B cell (primary cell): ENCODE measurements at regions not wholly inside any gene's neighbourhood (a gene's known extent, or its start where the extent isn't known, plus 50 kb on each side); places are given as distances from the start of the nearest gene placed in this dataset.

Source experiments
- ATAC-seq: fragments of 200-7000 bp; cut with Tn5 transposase; one replicate; pipeline ENCODE4 v1.10.0; 2021; ENCODE audit warnings: low read depth, mild to moderate bottlenecking, moderate number of reproducible peaks, moderate library complexity
- CTCF ChIA-PET: fragments of 350-600 bp; sonication (Branson Sonifier 250); formaldehyde crosslinking; loops from one replicate; lab custom pipeline; 2021; ENCODE audit warnings: antibody characterized with exemption, inconsistent platforms; lab: Charles Lee
- POLR2A ChIA-PET: fragments of 350-600 bp; sonication (Branson Sonifier 250); formaldehyde crosslinking; loops from one replicate; lab custom pipeline; 2021; ENCODE audit warnings: antibody characterized with exemption; lab: Charles Lee
- DNase-seq: peaks from one replicate; pipeline ENCODE4 v3.0.0; 2013
- H2AFZ ChIP-seq: 2 replicates; pipeline ENCODE4 v1.6.1; 2012; ENCODE audit warnings: mild to moderate bottlenecking, low read depth, low read length; ENCODE audit not compliant: insufficient read depth, poor library complexity, severe bottlenecking
- H3K27ac ChIP-seq, 2 donors: 1 replicate in 1 of 2; 2 replicates in 1 of 2; pipeline ENCODE4 v1.5.1; 2012 to 2013; ENCODE audit warnings: low read length in 2 of 2, mild to moderate bottlenecking in 2 of 2, moderate library complexity in 1 of 2
- H3K27me3 ChIP-seq, 4 experiments: fragments of 200-600 bp in 1 of 4; sonication (generic) in 1 of 4; replicated peaks in 1 of 4; 1 replicate in 2 of 4; 2 replicates in 2 of 4; pipeline versions ENCODE4 v1.6.1 to v1.7.0; 2013 to 2016; ENCODE audit warnings: low read length in 3 of 4, mild to moderate bottlenecking in 2 of 4, mixed read lengths in 1 of 4, moderate library complexity in 1 of 4; ENCODE audit not compliant: insufficient read depth in 4 of 4, control insufficient read depth in 3 of 4; ENCODE audit errors: control extremely low read depth in 1 of 4
- H3K36me3 ChIP-seq, 2 experiments: replicated peaks in 1 of 2; 1 replicate in 1 of 2; 2 replicates in 1 of 2; pipeline versions ENCODE4 v1.6.1 to v1.7.1; 2013; ENCODE audit warnings: low read length in 1 of 2; ENCODE audit not compliant: insufficient read depth in 2 of 2, control insufficient read depth in 1 of 2; ENCODE audit errors: control extremely low read depth in 1 of 2, extremely low read depth in 1 of 2
- H3K4me1 ChIP-seq, 2 donors: fragments of 200-600 bp in 1 of 2; sonication (generic) in 1 of 2; 1 replicate in 1 of 2; 2 replicates in 1 of 2; pipeline versions ENCODE4 v1.5.1 to v1.6.1; 2013 to 2017; ENCODE audit warnings: low read length in 2 of 2; ENCODE audit not compliant: control insufficient read depth in 2 of 2, insufficient read depth in 2 of 2
- H3K4me2 ChIP-seq: replicated peaks from 2 replicates; pipeline ENCODE3; 2012; ENCODE audit warnings: mild to moderate bottlenecking, low read depth, low read length; ENCODE audit not compliant: poor library complexity, severe bottlenecking
- H3K4me3 ChIP-seq, 5 experiments: fragments of 200-600 bp in 1 of 5; sonication (generic) in 1 of 5; 1 replicate in 3 of 5; 2 replicates in 2 of 5; pipeline versions ENCODE4 v1.5.1 to v1.7.0; 2011 to 2016; ENCODE audit warnings: low read length in 4 of 5, mild to moderate bottlenecking in 4 of 5, low read depth in 2 of 5, control low read depth in 1 of 5, moderate library complexity in 1 of 5; ENCODE audit not compliant: insufficient read depth in 1 of 5; ENCODE audit errors: control extremely low read depth in 1 of 5, extremely low read depth in 1 of 5
- H3K79me2 ChIP-seq: fragments of 200-600 bp; sonication (generic); one replicate; pipeline ENCODE4 v1.6.0; 2016; ENCODE audit warnings: low read length; ENCODE audit not compliant: control insufficient read depth, insufficient read depth
- H3K9ac ChIP-seq: fragments of 200-600 bp; sonication (generic); 2 replicates; pipeline ENCODE4 v1.6.1; 2017; ENCODE audit warnings: mild to moderate bottlenecking, low read length, moderate library complexity
- H3K9me3 ChIP-seq, 3 donors: one replicate each; pipeline versions ENCODE4 v1.6.1 to v1.7.1; 2013; ENCODE audit warnings: low read length in 2 of 3; ENCODE audit not compliant: control insufficient read depth in 2 of 3, insufficient read depth in 1 of 3; ENCODE audit errors: control extremely low read depth in 1 of 3
- H4K20me1 ChIP-seq: 2 replicates; pipeline ENCODE4 v1.6.0; 2012; ENCODE audit warnings: mild to moderate bottlenecking, low read length; ENCODE audit not compliant: insufficient read depth, control insufficient read depth, poor library complexity, severe bottlenecking
- H3K27ac Mint-ChIP-seq: one replicate; pipeline ENCODE4 v1.8.0; 2021; ENCODE audit warnings: mixed read lengths
- H3K27me3 Mint-ChIP-seq: one replicate; pipeline ENCODE4 v1.8.0; 2021; ENCODE audit warnings: mixed read lengths
- H3K4me1 Mint-ChIP-seq: one replicate; pipeline ENCODE4 v1.8.0; 2021; ENCODE audit warnings: mixed read lengths
- H3K4me3 Mint-ChIP-seq: one replicate; pipeline ENCODE4 v1.8.0; 2021; ENCODE audit warnings: mixed read lengths
- H3K9me3 Mint-ChIP-seq: one replicate; pipeline ENCODE4 v1.8.0; 2022; ENCODE audit warnings: mixed read lengths; ENCODE audit not compliant: insufficient read depth
- EZH2 ChIP-seq: IDR thresholded peaks from 2 replicates; pipeline ENCODE4 v1.6.1; 2012; ENCODE audit warnings: borderline replicate concordance, low read depth, mild to moderate bottlenecking, moderate library complexity, low read length; ENCODE audit not compliant: insufficient read depth, poor library complexity, severe bottlenecking
- WGBS: methylation state at CpG from one replicate; pipeline ENCODE4 v1.1.5; 2013; ENCODE audit warnings: missing lambda C conversion rate; ENCODE audit not compliant: insufficient coverage; 5-methylcytosine and 5-hydroxymethylcytosine counted together
- intact Hi-C: fragments of 100-400 bp; cut with micrococcal nuclease; formaldehyde crosslinking; loops from one replicate; pipeline ENCODE4 v1.10.0; 2022
- TF ChIP-seq, protein P1 (sequence below): fragments of 200-600 bp; IDR thresholded peaks from one replicate; pipeline ENCODE4 v1.8.0; 2022; ENCODE audit warnings: antibody characterized with exemption, mild to moderate bottlenecking

DNA sequence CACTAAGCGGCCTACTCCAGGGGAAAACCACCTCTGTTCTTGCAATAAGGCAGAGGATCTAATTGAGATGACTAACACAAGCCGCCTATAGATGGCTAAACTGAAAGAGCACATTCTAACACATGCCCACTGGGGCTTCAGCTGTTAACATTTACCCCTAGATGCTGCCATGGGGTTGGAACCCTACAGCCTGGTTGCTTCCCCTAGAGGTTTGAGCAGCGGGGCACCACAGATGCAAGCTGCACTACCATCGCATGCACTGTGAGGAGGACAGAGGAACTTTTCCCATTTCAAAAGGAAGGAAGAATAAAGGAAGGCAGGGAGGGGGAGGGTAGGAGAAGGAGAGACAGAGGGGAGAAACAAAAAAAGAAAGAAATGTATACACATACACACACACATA, 465.8 kb upstream of the PCDH15 start:
- H3K36me3 ChIP-seq: no peaks in the 10 kb centered on the region
- POLR2A ChIA-PET: no interaction called here
- H3K4me2 ChIP-seq: no peak overlapping the region
- no peak overlapping the region for H3K4me3 ChIP-seq
- H3K79me2 ChIP-seq: no peaks in the 10 kb centered on the region
- no peak overlapping the region for H3K9ac ChIP-seq
- Mint-ChIP-seq H3K27ac (no peak overlapping the region), H3K4me1 (no peaks in the 10 kb centered on the region), H3K4me3 (no peak overlapping the region), H3K27me3 (no peaks in the 10 kb centered on the region), H3K9me3 (no peaks in the 10 kb centered on the region)
- CTCF ChIA-PET: no interaction called here
- H3K27me3 ChIP-seq: no peaks in the 10 kb centered on the region
- H3K4me1 ChIP-seq: no peaks in the 10 kb centered on the region
- no peaks in the 10 kb centered on the region for H4K20me1 ChIP-seq
- 100% methylated on average over 2 of the region's 4 CpGs for WGBS
- H3K27ac ChIP-seq: no peak overlapping the region
- ATAC-seq (no peak), DNase-seq (no peak)
- H3K9me3 ChIP-seq: peaks cover 0 to 7% (median 0%) of the 10 kb centered on the region in 3 donors
- no peak for TF ChIP-seq EZH2
- no peak overlapping the region for H2AFZ ChIP-seq
- intact Hi-C loops: no loop called here

DNA sequence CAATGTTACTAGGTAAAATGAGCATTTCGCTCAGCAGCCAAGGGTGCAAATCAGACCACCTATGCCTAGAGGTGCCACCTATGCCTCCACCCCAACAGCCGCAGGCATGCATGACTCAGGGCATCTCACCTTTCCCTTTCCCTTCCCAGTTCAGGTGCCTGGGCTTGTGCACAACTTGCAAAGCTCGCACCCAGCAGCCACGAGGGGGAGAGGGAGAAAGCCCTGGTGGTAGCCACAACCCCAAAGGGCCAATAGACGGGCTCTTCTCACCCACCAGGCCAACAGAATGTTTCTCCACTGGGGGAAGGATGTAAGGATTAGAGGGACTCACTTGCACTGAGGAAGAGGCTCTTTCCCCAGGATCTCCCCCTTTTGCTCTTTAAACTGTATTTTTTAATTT, 462.3 kb upstream of the PCDH15 start:
- Histone ChIP-seq H3K36me3 (no peaks in the 10 kb centered on the region), H3K79me2 (no peaks in the 10 kb centered on the region), H3K9me3 (peaks cover 0 to 7% (median 0%) of the 10 kb centered on the region in 3 donors), H4K20me1 (no peaks in the 10 kb centered on the region), H3K27me3 (no peaks in the 10 kb centered on the region), H3K4me1 (no peaks in the 10 kb centered on the region), H3K4me3 (no peak overlapping the region), H3K9ac (no peak overlapping the region), H3K27ac (no peak overlapping the region), H2AFZ (no peak overlapping the region), H3K4me2 (no peak overlapping the region)
- H3K27me3 Mint-ChIP-seq: no peaks in the 10 kb centered on the region
- no peaks in the 10 kb centered on the region for H3K9me3 Mint-ChIP-seq
- TF ChIP-seq, protein P1, sequence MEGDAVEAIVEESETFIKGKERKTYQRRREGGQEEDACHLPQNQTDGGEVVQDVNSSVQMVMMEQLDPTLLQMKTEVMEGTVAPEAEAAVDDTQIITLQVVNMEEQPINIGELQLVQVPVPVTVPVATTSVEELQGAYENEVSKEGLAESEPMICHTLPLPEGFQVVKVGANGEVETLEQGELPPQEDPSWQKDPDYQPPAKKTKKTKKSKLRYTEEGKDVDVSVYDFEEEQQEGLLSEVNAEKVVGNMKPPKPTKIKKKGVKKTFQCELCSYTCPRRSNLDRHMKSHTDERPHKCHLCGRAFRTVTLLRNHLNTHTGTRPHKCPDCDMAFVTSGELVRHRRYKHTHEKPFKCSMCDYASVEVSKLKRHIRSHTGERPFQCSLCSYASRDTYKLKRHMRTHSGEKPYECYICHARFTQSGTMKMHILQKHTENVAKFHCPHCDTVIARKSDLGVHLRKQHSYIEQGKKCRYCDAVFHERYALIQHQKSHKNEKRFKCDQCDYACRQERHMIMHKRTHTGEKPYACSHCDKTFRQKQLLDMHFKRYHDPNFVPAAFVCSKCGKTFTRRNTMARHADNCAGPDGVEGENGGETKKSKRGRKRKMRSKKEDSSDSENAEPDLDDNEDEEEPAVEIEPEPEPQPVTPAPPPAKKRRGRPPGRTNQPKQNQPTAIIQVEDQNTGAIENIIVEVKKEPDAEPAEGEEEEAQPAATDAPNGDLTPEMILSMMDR: no peak
- TF ChIP-seq EZH2: no peak
- no peak overlapping the region for H3K4me3 Mint-ChIP-seq
- no peak for ATAC-seq
- intact Hi-C loops: no loop called here
- H3K27ac Mint-ChIP-seq: no peak overlapping the region
- 92% methylated on average over 2 of the region's 5 CpGs for WGBS
- POLR2A ChIA-PET: no interaction called here
- H3K4me1 Mint-ChIP-seq: no peaks in the 10 kb centered on the region
- DNase-seq: no peak
- CTCF ChIA-PET: no interaction called here
